Thyroid gland (tissue), 4 donors: ENCODE measurements at regions not wholly inside any gene's neighbourhood (a gene's known extent, or its start where the extent isn't known, plus 50 kb on each side); places are given as distances from the start of the nearest gene placed in this dataset.

ENCODE experiments used
- DNase-seq, 2 donors: peaks; one replicate each; pipeline ENCODE4 v3.0.0-alpha.2; 2019
- H3K27ac ChIP-seq, 3 donors: fragments of 200-600 bp; sonication (generic); 1 replicate in 2 of 3; 2 replicates in 1 of 3; pipeline ENCODE4 v1.5.1; 2016 to 2019; ENCODE audit warnings: mild to moderate bottlenecking in 1 of 3, moderate library complexity in 1 of 3
- H3K27me3 ChIP-seq: fragments of 200-600 bp; sonication (generic); one replicate; pipeline ENCODE4 v1.5.1; 2019
- H3K36me3 ChIP-seq, 2 donors: fragments of 200-600 bp; sonication (generic); one replicate each; pipeline ENCODE4 v1.5.1; 2016 to 2019
- H3K4me1 ChIP-seq, 2 donors: fragments of 200-600 bp; sonication (generic); one replicate each; pipeline ENCODE4 v1.5.1; 2017 to 2019
- H3K4me3 ChIP-seq, 3 donors: fragments of 200-600 bp; sonication (generic); replicated peaks in 1 of 3; 1 replicate in 2 of 3; 2 replicates in 1 of 3; pipeline ENCODE4 v1.5.1; 2016; ENCODE audit warnings: mild to moderate bottlenecking in 1 of 3
- H3K9me3 ChIP-seq: fragments of 200-600 bp; sonication (generic); one replicate; pipeline ENCODE4 v1.5.1; 2017
- CTCF ChIP-seq, 6 experiments: fragments of 200-600 bp in 3 of 6; fragments of 450-650 bp in 3 of 6; sonication (generic) in 3 of 6; IDR thresholded peaks; one replicate each; pipeline ENCODE4 v1.5.1; 2016 to 2019; ENCODE audit warnings: antibody characterized with exemption in 6 of 6, mild to moderate bottlenecking in 2 of 6, inconsistent platforms in 1 of 6, moderate library complexity in 1 of 6
- POLR2A ChIP-seq, 2 donors: fragments of 450-650 bp; IDR thresholded peaks; one replicate each; pipeline ENCODE4 v1.6.1; 2017; ENCODE audit warnings: antibody characterized with exemption in 2 of 2, mild to moderate bottlenecking in 2 of 2, moderate library complexity in 1 of 2
- WGBS, 2 donors: methylation state at CpG; one replicate each; pipeline ENCODE4 v1.1.5; 2017; 5-methylcytosine and 5-hydroxymethylcytosine counted together
- intact Hi-C: fragments of 100-400 bp; cut with DNase I; formaldehyde crosslinking; loops from one replicate; pipeline ENCODE4 v1.15.1; 2023

GRCh38 chr13:36526897-36527296, 94.6 kb downstream of the CCNA1 start:
- H3K27me3 ChIP-seq: no peaks in the 10 kb centered on the region
- H3K36me3 ChIP-seq: no peaks in the 10 kb centered on the region
- peak; percentile 88 to 92 for DNase-seq
- H3K4me3 ChIP-seq: no peak overlapping the region
- peak overlapping the region; percentile 30 to 80 (median 64) for H3K27ac ChIP-seq
- intact Hi-C loops: no loop called here
- peak in 3 of 6 experiments; percentile 23 to 31 (median 30) for TF ChIP-seq CTCF (IDR thresholded peaks at IDR 0.05)
- TF ChIP-seq POLR2A (IDR thresholded peaks at IDR 0.05): no peak
- no peaks in the 10 kb centered on the region for H3K9me3 ChIP-seq
- 7 to 13% methylated on average over 1 of the region's 1 CpG for WGBS, 2 donors
- peaks cover 20 to 27% of the 10 kb centered on the region in 2 donors for H3K4me1 ChIP-seq

GRCh38 chr13:36528105-36528504, 95.8 kb downstream of the CCNA1 start:
- no peaks in the 10 kb centered on the region for H3K27me3 ChIP-seq
- H3K36me3 ChIP-seq: no peaks in the 10 kb centered on the region
- H3K9me3 ChIP-seq: no peaks in the 10 kb centered on the region
- 84 to 87% methylated on average over 7 to 8 of the region's 8 CpGs for WGBS, 2 donors
- DNase-seq: no peak
- intact Hi-C loops: no loop called here
- H3K4me3 ChIP-seq: no peak overlapping the region
- peak overlapping the region in 1 of 3 donors; percentile 80 for H3K27ac ChIP-seq
- TF ChIP-seq POLR2A (IDR thresholded peaks at IDR 0.05) (no peak), CTCF (IDR thresholded peaks at IDR 0.05) (no peak)
- peaks cover 31 to 36% of the 10 kb centered on the region in 2 donors for H3K4me1 ChIP-seq

GRCh38 chr13:36530050-36530789, 97.9 kb downstream of the CCNA1 start:
- Histone ChIP-seq H3K36me3 (no peaks in the 10 kb centered on the region), H3K9me3 (no peaks in the 10 kb centered on the region), H3K4me1 (peaks cover 36 to 44% of the 10 kb centered on the region in 2 donors), H3K27ac (peak overlapping the region; percentile 42 to 67 (median 47)), H3K27me3 (no peaks in the 10 kb centered on the region), H3K4me3 (no peak overlapping the region)
- intact Hi-C loops: no loop called here
- peak; percentile 91 to 96 for DNase-seq
- peak in 1 of 2 donors; percentile 13 for TF ChIP-seq POLR2A (IDR thresholded peaks at IDR 0.05)
- no peak for TF ChIP-seq CTCF (IDR thresholded peaks at IDR 0.05)
- WGBS, 2 donors: 29 to 32% methylated on average over 4 of the region's 4 CpGs

- intact Hi-C loops: no loop called here
- no peaks in the 10 kb centered on the region for H3K9me3 ChIP-seq
- no peaks in the 10 kb centered on the region for H3K36me3 ChIP-seq
- no peaks in the 10 kb centered on the region for H3K27me3 ChIP-seq
- no peak for TF ChIP-seq CTCF (IDR thresholded peaks at IDR 0.05)
- no peak for TF ChIP-seq POLR2A (IDR thresholded peaks at IDR 0.05)
- H3K4me3 ChIP-seq: no peak overlapping the region
- no peak for DNase-seq
- peak overlapping the region; percentile 42 to 67 (median 47) for H3K27ac ChIP-seq
- peaks cover 36 to 44% of the 10 kb centered on the region in 2 donors for H3K4me1 ChIP-seq
- WGBS, 2 donors: 90 to 91% methylated on average over 5 of the region's 5 CpGs
Measured at GRCh38 chr13:36530861-36531590, 98.7 kb downstream of the CCNA1 start.
